OCI-LY3 (cell line): ENCODE measurements at regions not wholly inside any gene's neighbourhood (a gene's known extent, or its start where the extent isn't known, plus 50 kb on each side); places are given as distances from the start of the nearest gene placed in this dataset.

Experiments used
- H2AFZ ChIP-seq: fragments of 200-600, 300-600 bp; shearing (Covaris generic); 2 replicates; pipeline ENCODE4 v1.6.0; 2014; ENCODE audit warnings: antibody characterized with exemption, low read depth, low read length
- H3K27ac ChIP-seq: fragments of 200-600, 300-600 bp; sonication (generic); 2 replicates; pipeline ENCODE4 v1.5.1; 2014; ENCODE audit warnings: mild to moderate bottlenecking, low read length, moderate library complexity, mixed read lengths
- H3K27me3 ChIP-seq: fragments of 200-600, 300-600 bp; sonication (generic); 2 replicates; pipeline ENCODE4 v1.6.1; 2014; ENCODE audit warnings: low read depth, low read length, mixed read lengths
- H3K36me3 ChIP-seq: fragments of 200-600, 300-600 bp; sonication (generic); replicated peaks from 2 replicates; pipeline ENCODE3; 2014; ENCODE audit warnings: low read depth, low read length, mixed read lengths
- H3K4me1 ChIP-seq: fragments of 300-600, 200-600 bp; sonication (generic); 2 replicates; pipeline ENCODE4 v1.6.1; 2014; ENCODE audit warnings: low read length, mixed read lengths
- H3K4me2 ChIP-seq: fragments of 200-600, 300-600 bp; sonication (generic); 2 replicates; pipeline ENCODE4 v1.6.1; 2014; ENCODE audit warnings: low read length, mixed read lengths
- H3K4me3 ChIP-seq: fragments of 300-600, 200-600 bp; sonication (generic); 2 replicates; pipeline ENCODE4 v1.5.1; 2014; ENCODE audit warnings: antibody characterized with exemption, mild to moderate bottlenecking, low read length, moderate library complexity
- H3K79me2 ChIP-seq: fragments of 300-600, 200-600 bp; shearing (Covaris generic); 2 replicates; pipeline ENCODE4 v1.6.1; 2014; ENCODE audit warnings: mild to moderate bottlenecking, low read length, mixed read lengths
- H3K9ac ChIP-seq: fragments of 300-600, 200-600 bp; shearing (Covaris generic); 2 replicates; pipeline ENCODE4 v1.6.0; 2014; ENCODE audit warnings: mild to moderate bottlenecking, low read length, moderate library complexity
- H3K9me3 ChIP-seq: fragments of 200-600, 300-600 bp; shearing (Covaris generic); 2 replicates; pipeline ENCODE4 v1.6.1; 2014; ENCODE audit warnings: low read length, mixed read lengths; ENCODE audit not compliant: insufficient read depth
- H4K20me1 ChIP-seq: fragments of 200-600, 300-600 bp; sonication (generic); 2 replicates; pipeline ENCODE4 v1.6.1; 2016; ENCODE audit warnings: low read length, mixed read lengths; ENCODE audit not compliant: insufficient read depth
- EZH2phosphoT487 ChIP-seq: fragments of 200-600 bp; shearing (Covaris generic); IDR thresholded peaks from 2 replicates; pipeline ENCODE4 v1.6.1; 2018; ENCODE audit warnings: antibody characterized with exemption, mixed run types, low read depth
- TF ChIP-seq, protein P1 (sequence below): fragments of 200-600, 300-600 bp; sonication (generic); IDR thresholded peaks from 2 replicates; pipeline ENCODE4 v1.5.1; 2014; ENCODE audit warnings: antibody characterized with exemption, low read length, low read depth

DNA sequence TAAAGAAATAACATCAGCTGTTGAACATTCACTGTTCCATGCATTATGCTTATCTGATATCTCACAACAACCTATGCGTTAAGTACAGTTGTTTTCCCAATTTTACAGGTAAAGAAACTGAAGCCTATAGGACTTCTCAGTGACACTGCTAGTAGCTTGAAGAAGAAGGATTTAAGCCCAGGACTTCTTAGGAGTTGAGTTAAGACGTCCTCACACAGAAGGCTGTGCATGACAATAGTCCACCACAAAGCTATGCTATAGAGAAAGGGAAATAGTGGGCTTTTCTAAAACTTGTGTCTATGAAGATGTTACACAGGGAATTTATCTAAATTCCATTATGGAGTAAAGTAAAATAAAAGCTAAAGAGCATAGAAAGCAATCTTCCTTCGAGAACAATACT lies 120.5 kb upstream of the RASSF8 start:
- no peak overlapping the region for H3K4me3 ChIP-seq
- no peak overlapping the region for H2AFZ ChIP-seq
- no peaks in the 10 kb centered on the region for H4K20me1 ChIP-seq
- no peak overlapping the region for H3K9ac ChIP-seq
- no peaks in the 10 kb centered on the region for H3K79me2 ChIP-seq
- H3K27me3 ChIP-seq, result no peaks in the 10 kb centered on the region
- H3K36me3 ChIP-seq, result no peaks in the 10 kb centered on the region
- TF ChIP-seq, protein P1, sequence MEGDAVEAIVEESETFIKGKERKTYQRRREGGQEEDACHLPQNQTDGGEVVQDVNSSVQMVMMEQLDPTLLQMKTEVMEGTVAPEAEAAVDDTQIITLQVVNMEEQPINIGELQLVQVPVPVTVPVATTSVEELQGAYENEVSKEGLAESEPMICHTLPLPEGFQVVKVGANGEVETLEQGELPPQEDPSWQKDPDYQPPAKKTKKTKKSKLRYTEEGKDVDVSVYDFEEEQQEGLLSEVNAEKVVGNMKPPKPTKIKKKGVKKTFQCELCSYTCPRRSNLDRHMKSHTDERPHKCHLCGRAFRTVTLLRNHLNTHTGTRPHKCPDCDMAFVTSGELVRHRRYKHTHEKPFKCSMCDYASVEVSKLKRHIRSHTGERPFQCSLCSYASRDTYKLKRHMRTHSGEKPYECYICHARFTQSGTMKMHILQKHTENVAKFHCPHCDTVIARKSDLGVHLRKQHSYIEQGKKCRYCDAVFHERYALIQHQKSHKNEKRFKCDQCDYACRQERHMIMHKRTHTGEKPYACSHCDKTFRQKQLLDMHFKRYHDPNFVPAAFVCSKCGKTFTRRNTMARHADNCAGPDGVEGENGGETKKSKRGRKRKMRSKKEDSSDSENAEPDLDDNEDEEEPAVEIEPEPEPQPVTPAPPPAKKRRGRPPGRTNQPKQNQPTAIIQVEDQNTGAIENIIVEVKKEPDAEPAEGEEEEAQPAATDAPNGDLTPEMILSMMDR, result no peak
- TF ChIP-seq EZH2phosphoT487, result no peak
- H3K27ac ChIP-seq, result no peak overlapping the region
- H3K4me1 ChIP-seq, result no peaks in the 10 kb centered on the region
- no peak overlapping the region for H3K4me2 ChIP-seq
- H3K9me3 ChIP-seq, result no peaks in the 10 kb centered on the region

DNA sequence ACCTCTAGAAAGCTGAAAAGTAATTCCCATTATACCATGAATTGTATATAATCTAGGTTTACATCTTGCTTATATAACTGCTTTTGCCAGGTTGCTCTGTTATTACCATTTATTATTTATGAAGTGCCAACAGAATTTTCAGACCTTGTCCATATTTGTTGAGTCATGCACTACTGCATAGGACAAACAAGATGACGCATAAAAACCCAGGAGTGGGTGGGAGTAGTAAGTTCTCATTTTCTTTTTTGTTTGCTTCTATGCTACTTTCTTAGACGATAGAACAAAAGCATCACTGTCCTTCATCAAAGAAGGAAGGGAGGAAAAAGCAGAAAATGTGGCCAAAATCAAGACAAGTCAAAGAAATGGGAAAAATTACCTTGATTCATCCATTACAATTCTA lies 119.0 kb upstream of the RASSF8 start:
- H3K27me3 ChIP-seq, result no peaks in the 10 kb centered on the region
- TF ChIP-seq EZH2phosphoT487, result no peak
- TF ChIP-seq, protein P1, result no peak
- H3K9ac ChIP-seq, result no peak overlapping the region
- H3K27ac ChIP-seq, result no peak overlapping the region
- H3K9me3 ChIP-seq, result no peaks in the 10 kb centered on the region
- H3K4me3 ChIP-seq, result no peak overlapping the region
- no peaks in the 10 kb centered on the region for H3K79me2 ChIP-seq
- no peaks in the 10 kb centered on the region for H3K36me3 ChIP-seq
- H2AFZ ChIP-seq, result no peak overlapping the region
- H3K4me2 ChIP-seq, result no peak overlapping the region
- no peaks in the 10 kb centered on the region for H4K20me1 ChIP-seq
- no peaks in the 10 kb centered on the region for H3K4me1 ChIP-seq

DNA sequence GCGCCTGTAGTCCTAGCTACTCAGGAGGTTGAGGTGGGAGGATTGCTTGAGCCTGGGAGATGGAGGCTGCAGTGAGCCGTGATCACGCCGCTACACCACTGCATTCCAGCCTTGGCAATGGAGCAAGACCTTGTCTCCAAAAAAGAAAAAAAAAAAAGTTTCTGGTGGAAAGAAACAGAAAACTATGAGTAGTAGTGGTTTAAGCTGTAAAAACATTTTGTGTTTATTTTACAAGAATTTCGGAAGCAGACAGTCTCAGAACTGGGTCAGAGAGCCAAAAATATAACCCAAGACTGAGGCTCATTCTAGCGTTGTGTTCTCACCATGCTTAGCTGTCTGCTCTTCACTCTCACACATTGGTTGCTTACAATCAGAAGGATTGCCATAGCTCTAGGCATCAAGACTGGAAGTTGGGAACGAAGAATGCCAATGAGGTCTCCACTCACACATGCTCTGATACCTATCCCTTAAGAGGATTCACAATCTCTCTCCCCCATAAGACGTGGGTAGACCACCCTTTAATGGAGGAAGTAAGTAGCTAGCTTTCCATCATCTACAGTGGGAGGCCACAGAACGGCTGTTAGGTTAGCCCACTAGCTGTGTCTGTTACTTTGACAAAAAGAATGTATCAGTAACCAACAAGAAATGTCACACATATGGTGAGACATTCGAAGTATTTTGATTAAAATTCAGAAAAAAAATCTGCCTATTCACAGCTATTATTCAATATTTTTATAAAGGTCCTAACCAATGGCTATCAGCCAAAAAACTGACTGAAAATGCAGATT lies 117.6 kb upstream of the RASSF8 start:
- Histone ChIP-seq H3K4me1 (no peaks in the 10 kb centered on the region), H3K79me2 (no peaks in the 10 kb centered on the region), H2AFZ (no peak overlapping the region), H3K27ac (no peak overlapping the region), H3K9me3 (no peaks in the 10 kb centered on the region), H3K9ac (no peak overlapping the region), H3K27me3 (no peaks in the 10 kb centered on the region), H3K36me3 (no peaks in the 10 kb centered on the region), H4K20me1 (no peaks in the 10 kb centered on the region), H3K4me2 (no peak overlapping the region), H3K4me3 (no peak overlapping the region)
- TF ChIP-seq EZH2phosphoT487, result no peak

DNA sequence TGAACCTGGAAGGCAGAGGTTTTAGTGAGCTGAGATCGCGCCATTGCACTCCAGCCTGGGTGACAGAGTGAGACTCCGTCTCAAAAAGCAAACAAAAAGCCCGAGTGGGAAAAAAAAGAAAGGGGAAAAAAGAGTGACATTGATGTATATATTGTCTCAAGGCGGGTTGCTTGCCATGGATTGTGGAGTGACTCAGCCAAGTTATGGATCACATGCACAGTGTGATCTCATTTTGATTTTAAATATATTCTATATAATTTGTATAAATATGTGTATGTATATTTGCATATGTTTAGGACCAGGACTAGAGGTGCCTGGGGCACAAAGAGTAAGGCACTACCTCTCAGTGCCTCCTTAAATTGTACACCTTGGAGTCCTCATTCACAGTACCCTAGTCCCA lies 116.2 kb upstream of the RASSF8 start:
- H3K27me3 ChIP-seq, result no peaks in the 10 kb centered on the region
- H3K36me3 ChIP-seq, result no peaks in the 10 kb centered on the region
- H3K4me1 ChIP-seq, result no peaks in the 10 kb centered on the region
- no peaks in the 10 kb centered on the region for H3K9me3 ChIP-seq
- no peak for TF ChIP-seq EZH2phosphoT487
- TF ChIP-seq, protein P1, result no peak
- H3K9ac ChIP-seq, result no peak overlapping the region
- no peak overlapping the region for H3K4me2 ChIP-seq
- no peaks in the 10 kb centered on the region for H3K79me2 ChIP-seq
- no peak overlapping the region for H2AFZ ChIP-seq
- no peaks in the 10 kb centered on the region for H4K20me1 ChIP-seq
- no peak overlapping the region for H3K4me3 ChIP-seq
- H3K27ac ChIP-seq, result no peak overlapping the region
